ENCODE measurements at regions not wholly inside any gene's neighbourhood (a gene's known extent, or its start where the extent isn't known, plus 50 kb on each side); places are given as distances from the start of the nearest gene placed in this dataset.

DNA sequence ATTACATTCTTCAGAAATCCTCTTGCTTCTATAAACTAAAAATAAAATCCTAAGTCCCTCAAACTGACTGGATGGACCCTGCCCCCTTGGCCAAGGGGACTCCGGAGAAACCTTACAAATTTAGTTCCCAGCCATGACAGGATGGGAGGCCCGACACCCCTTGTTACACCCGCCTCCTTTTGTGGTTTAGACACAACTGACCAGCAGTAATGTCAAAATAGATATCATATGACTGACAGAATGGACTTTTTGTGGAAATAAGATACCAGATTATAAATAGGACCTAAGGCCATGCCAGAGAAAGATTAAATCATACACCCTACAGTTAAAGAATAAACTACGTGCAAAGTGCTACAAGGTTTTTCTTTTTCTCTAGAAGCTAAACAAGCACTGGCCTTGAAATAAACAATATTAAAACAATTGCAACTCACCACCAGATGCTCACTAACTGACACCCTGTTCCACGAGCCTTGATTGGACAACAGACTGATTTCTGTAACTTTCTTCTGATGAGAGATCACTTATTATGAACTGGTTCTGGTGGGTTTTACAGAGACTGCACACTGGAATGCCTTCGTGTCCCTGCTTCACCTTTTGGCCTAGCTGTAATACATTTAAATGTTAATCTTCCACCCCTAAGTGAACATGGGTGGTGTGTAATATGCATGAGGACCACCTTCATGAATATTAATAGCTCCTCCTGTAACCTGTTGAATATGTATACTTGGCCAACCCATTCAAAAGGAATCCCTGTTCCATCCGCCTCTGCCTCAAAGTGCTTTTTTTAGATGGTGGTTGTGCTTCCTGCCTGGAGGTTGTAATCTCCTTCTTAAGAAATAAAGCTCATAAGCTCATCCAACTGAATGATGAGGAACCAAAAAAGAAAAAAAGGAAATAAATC, 99.6 kb downstream of the ODF2L start:
- H3K4me3 ChIP-seq = no peak overlapping the region
- no peaks in the 10 kb centered on the region for H3K27me3 ChIP-seq (replicated peaks; ENCODE audit: insufficient read depth)
- no peaks in the 10 kb centered on the region for H3K36me3 ChIP-seq
- no peak for TF ChIP-seq CTCF (IDR thresholded peaks at IDR 0.05)
- no peaks in the 10 kb centered on the region for H3K4me1 ChIP-seq (ENCODE audit: control insufficient read depth in 1 of 2, low read depth in 2 of 2)
- no peak for DNase-seq (ENCODE audit: low spot score)
- no peak for ATAC-seq (ENCODE audit: insufficient number of reproducible peaks, low FRiP score, low read depth)
- no peak overlapping the region for H3K27ac ChIP-seq
- H3K9me3 ChIP-seq = no peaks in the 10 kb centered on the region

DNA sequence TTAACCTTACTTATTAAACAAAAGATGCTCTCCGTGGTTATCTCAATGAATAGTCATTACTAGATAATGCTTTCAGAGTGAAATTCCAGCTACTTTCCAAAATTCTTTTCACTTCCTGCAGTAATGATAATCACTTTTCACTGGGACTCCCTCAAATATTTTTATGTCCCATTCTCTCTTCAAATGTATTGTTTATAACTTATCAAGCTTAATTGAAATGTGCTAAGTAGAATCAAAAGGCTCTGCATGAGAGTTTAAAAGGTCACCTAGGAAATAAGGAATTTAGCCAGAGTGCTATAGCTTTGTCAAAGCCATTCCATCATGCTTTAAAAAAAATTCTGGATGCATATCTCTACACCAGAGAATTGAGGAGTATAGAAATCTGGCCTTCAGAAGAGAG, 106.4 kb downstream of the ODF2L start:
- ATAC-seq (ENCODE audit: insufficient number of reproducible peaks, low FRiP score, low read depth) = no peak

DNA sequence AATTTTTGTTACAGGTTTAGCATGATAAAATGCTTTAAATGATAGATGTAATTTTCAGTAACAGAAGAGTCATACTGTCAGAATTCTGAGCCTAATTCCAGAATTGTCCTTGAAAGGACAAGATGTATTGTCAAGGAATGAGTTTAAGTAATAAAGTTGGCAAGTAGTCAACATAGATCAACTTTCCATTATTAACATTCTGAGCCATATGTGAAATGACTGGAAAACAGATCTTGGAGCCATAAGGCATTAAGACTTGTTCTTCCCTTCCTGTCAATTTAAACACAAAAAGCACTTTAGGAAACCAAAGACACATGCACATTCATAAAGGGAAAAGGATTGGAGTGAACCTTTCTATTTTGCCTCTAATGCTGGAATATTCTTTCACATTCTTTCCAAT, 107.0 kb downstream of the ODF2L start:
- Histone ChIP-seq H3K36me3 (no peaks in the 10 kb centered on the region), H3K27me3 (replicated peaks; ENCODE audit: insufficient read depth) (no peaks in the 10 kb centered on the region), H3K4me1 (ENCODE audit: control insufficient read depth in 1 of 2, low read depth in 2 of 2) (no peaks in the 10 kb centered on the region), H3K4me3 (no peak overlapping the region), H3K27ac (no peak overlapping the region), H3K9me3 (no peaks in the 10 kb centered on the region)
- no peak for TF ChIP-seq CTCF (IDR thresholded peaks at IDR 0.05)
- ATAC-seq (ENCODE audit: insufficient number of reproducible peaks, low FRiP score, low read depth) (no peak), DNase-seq (ENCODE audit: low spot score) (no peak)

More for the DNA sequence above, 106.4 kb downstream of the ODF2L start:
- H3K4me3 ChIP-seq = no peak overlapping the region
- H3K27ac ChIP-seq = no peak overlapping the region
- H3K27me3 ChIP-seq (replicated peaks; ENCODE audit: insufficient read depth) = no peaks in the 10 kb centered on the region
- no peaks in the 10 kb centered on the region for H3K4me1 ChIP-seq (ENCODE audit: control insufficient read depth in 1 of 2, low read depth in 2 of 2)
- no peaks in the 10 kb centered on the region for H3K36me3 ChIP-seq
- no peak for DNase-seq (ENCODE audit: low spot score)
- no peak for TF ChIP-seq CTCF (IDR thresholded peaks at IDR 0.05)
- H3K9me3 ChIP-seq = no peaks in the 10 kb centered on the region

DNA sequence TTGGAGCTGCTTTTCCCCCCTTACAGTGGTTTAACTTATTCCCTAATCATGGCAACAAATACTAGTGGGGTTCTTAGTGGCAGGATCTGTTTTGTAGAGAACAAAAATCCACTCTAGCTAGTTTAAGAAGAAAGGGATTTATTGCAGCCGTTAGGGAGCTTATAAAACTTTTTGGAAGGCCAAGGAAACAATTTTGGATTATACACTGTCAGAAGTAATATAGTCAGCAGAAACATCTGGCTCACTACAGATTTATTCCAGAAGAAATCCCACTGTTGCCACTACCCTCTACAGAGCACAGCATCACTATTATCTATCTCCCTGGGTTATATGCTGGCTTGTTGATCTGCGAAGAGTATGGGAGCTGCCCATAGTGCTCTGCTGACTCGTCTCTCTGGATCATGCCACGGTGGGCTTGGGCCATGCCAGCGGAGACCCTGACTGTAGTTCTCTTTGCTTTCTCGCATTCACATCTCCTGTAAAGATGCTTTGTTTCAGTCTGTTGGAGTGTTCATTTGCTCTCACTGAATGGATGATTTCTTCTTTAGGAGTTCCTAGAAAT, 107.5 kb downstream of the ODF2L start:
- ATAC-seq (ENCODE audit: insufficient number of reproducible peaks, low FRiP score, low read depth) (no peak), DNase-seq (ENCODE audit: low spot score) (no peak)
- Histone ChIP-seq H3K4me3 (no peak overlapping the region), H3K27ac (no peak overlapping the region), H3K9me3 (no peaks in the 10 kb centered on the region), H3K27me3 (replicated peaks; ENCODE audit: insufficient read depth) (no peaks in the 10 kb centered on the region), H3K36me3 (no peaks in the 10 kb centered on the region), H3K4me1 (ENCODE audit: control insufficient read depth in 1 of 2, low read depth in 2 of 2) (no peaks in the 10 kb centered on the region)
- no peak for TF ChIP-seq CTCF (IDR thresholded peaks at IDR 0.05)

- TF ChIP-seq CTCF (IDR thresholded peaks at IDR 0.05) = no peak
These were observed 110.3 kb downstream of the ODF2L start for GRCh38 chr1:86285796-86286195.

More at GRCh38 chr1:86285796-86286195, 110.3 kb downstream of the ODF2L start:
- Histone ChIP-seq H3K36me3 (no peaks in the 10 kb centered on the region), H3K9me3 (no peaks in the 10 kb centered on the region), H3K27ac (no peak overlapping the region), H3K27me3 (replicated peaks; ENCODE audit: insufficient read depth) (no peaks in the 10 kb centered on the region), H3K4me1 (ENCODE audit: control insufficient read depth in 1 of 2, low read depth in 2 of 2) (no peaks in the 10 kb centered on the region), H3K4me3 (no peak overlapping the region)
- DNase-seq (ENCODE audit: low spot score) (no peak), ATAC-seq (ENCODE audit: insufficient number of reproducible peaks, low FRiP score, low read depth) (no peak)
